SK-N-MC (cell line): ENCODE measurements at regions not wholly inside any gene's neighbourhood (a gene's known extent, or its start where the extent isn't known, plus 50 kb on each side); places are given as distances from the start of the nearest gene placed in this dataset.

Experiments used
- EZH2 ChIP-seq: fragments of 200-600 bp; sonication (generic); IDR thresholded peaks from one replicate; pipeline ENCODE4 v1.6.1; 2017; ENCODE audit warnings: antibody characterized with exemption
- FOXP2 ChIP-seq: optimal IDR thresholded peaks from 2 replicates; pipeline ENCODE3; 2011; ENCODE audit warnings: mild to moderate bottlenecking, moderate library complexity; ENCODE audit not compliant: insufficient read depth; ENCODE audit errors: extremely low read length, control extremely low read depth
- POLR2AphosphoS5 ChIP-seq: IDR thresholded peaks from 2 replicates; pipeline ENCODE4 v1.6.1; 2012; ENCODE audit warnings: mild to moderate bottlenecking, low read depth, low read length, borderline replicate concordance

DNA sequence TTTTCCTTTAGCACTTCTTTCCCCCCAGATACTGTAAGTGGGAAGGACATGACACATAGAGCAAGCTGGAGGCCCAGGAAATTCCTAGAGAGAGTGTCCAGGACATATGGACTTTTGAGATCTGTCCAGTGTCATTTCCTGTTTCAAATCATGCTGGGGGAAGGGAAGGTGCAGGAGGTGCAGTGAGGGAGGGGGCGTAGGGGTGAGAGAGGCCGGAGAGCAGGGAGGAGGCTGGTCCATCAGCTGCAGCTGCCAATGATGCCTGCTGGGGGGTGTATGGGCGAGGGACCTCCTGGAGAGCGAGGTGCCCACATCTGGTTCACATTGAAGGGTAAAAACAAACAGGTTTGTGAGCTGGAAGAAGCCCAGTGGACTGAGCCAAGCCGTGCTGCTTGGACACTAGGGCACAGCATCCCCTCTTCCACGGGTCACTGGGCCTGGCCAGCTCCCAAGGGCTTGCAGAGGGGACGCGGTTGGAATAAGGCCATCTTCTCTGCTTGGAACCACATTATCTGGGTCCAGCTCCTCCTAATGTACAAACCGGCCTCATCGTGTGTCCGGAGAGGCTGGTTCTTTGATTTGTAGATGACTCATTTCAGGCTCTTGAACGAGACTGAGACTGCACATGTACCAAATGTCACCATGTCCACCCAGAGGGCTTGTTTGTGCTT, 70.4 kb upstream of the SMURF2 start:
- no peak for TF ChIP-seq POLR2AphosphoS5
- no peak for TF ChIP-seq EZH2
- no peak for TF ChIP-seq FOXP2
